Heart left ventricle (tissue), 16 donors: ENCODE measurements at regions not wholly inside any gene's neighbourhood (a gene's known extent, or its start where the extent isn't known, plus 50 kb on each side); places are given as distances from the start of the nearest gene placed in this dataset.

Experiments used
- ATAC-seq, 4 donors: fragments of 200-7000 bp; cut with Tn5 transposase; one replicate each; pipeline ENCODE4 v1.9.1; 2020 to 2022; ENCODE audit warnings: moderate library complexity in 4 of 4, mild to moderate bottlenecking in 3 of 4, moderate number of reproducible peaks in 1 of 4
- DNase-seq, 5 donors: peaks; one replicate each; pipeline ENCODE4 v3.0.0-alpha.2; 2020
- H3K27ac ChIP-seq, 12 donors: fragments of 200-600 bp; sonication (generic) in 4 of 12; one replicate each; pipeline versions ENCODE4 v1.5.0 to v1.8.0; 2016 to 2022; ENCODE audit warnings: mild to moderate bottlenecking in 2 of 12
- H3K27me3 ChIP-seq, 9 donors: fragments of 200-600 bp; sonication (generic) in 2 of 9; one replicate each; pipeline versions ENCODE4 v1.5.1 to v1.8.0; 2016 to 2022; ENCODE audit warnings: mild to moderate bottlenecking in 3 of 9
- H3K36me3 ChIP-seq, 9 donors: fragments of 200-600 bp; sonication (generic) in 2 of 9; one replicate each; pipeline versions ENCODE4 v1.5.0 to v1.8.0; 2018 to 2022; ENCODE audit warnings: mild to moderate bottlenecking in 2 of 9
- H3K4me1 ChIP-seq, 12 donors: fragments of 200-600 bp; sonication (generic) in 4 of 12; one replicate each; pipeline versions ENCODE4 v1.5.0 to v1.8.0; 2016 to 2022; ENCODE audit warnings: mild to moderate bottlenecking in 3 of 12
- H3K4me3 ChIP-seq, 12 donors: fragments of 200-600 bp; sonication (generic) in 4 of 12; one replicate each; pipeline versions ENCODE4 v1.5.0 to v1.8.0; 2017 to 2022; ENCODE audit warnings: mild to moderate bottlenecking in 9 of 12, moderate library complexity in 4 of 12
- H3K9me3 ChIP-seq, 12 donors: fragments of 200-600 bp; sonication (generic) in 4 of 12; one replicate each; pipeline versions ENCODE4 v1.5.0 to v1.8.0; 2016 to 2022; ENCODE audit warnings: mild to moderate bottlenecking in 1 of 12
- POLR2A ChIP-seq, 2 donors: fragments of 450-650 bp; IDR thresholded peaks; one replicate each; pipeline ENCODE4 v1.6.1; 2017; ENCODE audit warnings: antibody characterized with exemption in 2 of 2, mild to moderate bottlenecking in 2 of 2, moderate library complexity in 2 of 2
- WGBS, 4 donors: extraction: QIAGEN DNeasy Blood & Tissue Kit in 2 of 4; methylation state at CpG; one replicate each; pipeline versions ENCODE4 v1.1.5 to v1.1.7; 2013 to 2018; 5-methylcytosine and 5-hydroxymethylcytosine counted together
- intact Hi-C, 10 donors: fragments of 100-400 bp; cut with DNase I; formaldehyde crosslinking; loops; one replicate each; pipeline versions ENCODE4 v1.11.1 to v1.14.2; 2022
- TF ChIP-seq, protein P1 (sequence below), 12 donors: fragments of 200-600 bp; sonication (generic) in 4 of 12; IDR thresholded peaks; one replicate each; pipeline versions ENCODE4 v1.5.0 to v1.8.0; 2018 to 2022; ENCODE audit warnings: antibody characterized with exemption in 12 of 12, mild to moderate bottlenecking in 5 of 12
- donor health status: ischemic (EF 13 %, LVEDD 7.1; RV severe dilation, severe dysfunction).
- donor health status: healthy with polysubstance abuse.
- donor health status: DM: no; HTN: yes; CAD: no.
- donor health status: DM: no; HTN: no; CAD: no.
- donor health status: ischemic (EF 25% LVEDD 6.9; RV normal size, moderate dysfunction).
- donor health status: ischemic (EF 25% LVEDD 5.7; RV mildly dilated, moderate dysfunction).
- donor health status: healthy.
- donor health status: DM: yes; HTN: yes; CAD: no.
- donor health status: ischemic (EF 35%, LVEDD 5.7; RV mildly dilated, moderate dysfunction).
- donor health status: nonischemic (EF 11% LVEDD 7.7; RV severe dilation, severe dysfunction).
- donor health status: DM: yes; HTN: yes; CAD: no.
- donor health status: PGD.
- donor health status: ischemic (EF 29% LVEDD 5.4; RV normal size, mild dysfunction).
- donor health status: nonischemic (EF 23%, LVEDD 6.1; RV moderate dilation, normal function).

DNA sequence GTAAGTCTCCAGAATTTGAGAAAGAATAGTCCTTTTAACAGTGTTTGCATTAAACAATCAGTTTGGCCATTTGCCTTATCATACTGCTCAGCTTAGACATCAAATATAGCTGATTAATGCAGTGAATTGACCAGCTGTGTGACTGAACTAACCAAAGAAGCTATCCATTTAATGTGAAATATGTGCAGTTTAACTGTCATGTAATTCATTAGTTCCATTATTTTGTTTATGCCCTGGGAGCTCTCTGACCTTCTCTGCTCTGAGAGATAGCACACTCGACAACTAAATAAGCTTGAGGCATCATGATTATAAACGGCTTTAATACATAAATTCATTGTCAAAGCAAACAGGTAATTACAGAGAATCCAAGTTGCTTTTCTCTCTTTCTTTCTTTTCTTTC is 324.3 kb upstream of the PCDH7 start:
- Histone ChIP-seq H3K27me3 (no peaks in the 10 kb centered on the region), H3K36me3 (no peaks in the 10 kb centered on the region), H3K4me3 (no peak overlapping the region), H3K27ac (no peak overlapping the region), H3K4me1 (no peaks in the 10 kb centered on the region), H3K9me3 (peaks cover 0 to 18% (median 0%) of the 10 kb centered on the region in 12 donors)
- WGBS, 4 donors, result 68 to 86% (median 76%) methylated on average over 2 of the region's 2 CpGs
- intact Hi-C loops, result no loop called here
- DNase-seq, result no peak
- no peak for ATAC-seq
- no peak for TF ChIP-seq POLR2A (IDR thresholded peaks at IDR 0.05)
- TF ChIP-seq, protein P1, sequence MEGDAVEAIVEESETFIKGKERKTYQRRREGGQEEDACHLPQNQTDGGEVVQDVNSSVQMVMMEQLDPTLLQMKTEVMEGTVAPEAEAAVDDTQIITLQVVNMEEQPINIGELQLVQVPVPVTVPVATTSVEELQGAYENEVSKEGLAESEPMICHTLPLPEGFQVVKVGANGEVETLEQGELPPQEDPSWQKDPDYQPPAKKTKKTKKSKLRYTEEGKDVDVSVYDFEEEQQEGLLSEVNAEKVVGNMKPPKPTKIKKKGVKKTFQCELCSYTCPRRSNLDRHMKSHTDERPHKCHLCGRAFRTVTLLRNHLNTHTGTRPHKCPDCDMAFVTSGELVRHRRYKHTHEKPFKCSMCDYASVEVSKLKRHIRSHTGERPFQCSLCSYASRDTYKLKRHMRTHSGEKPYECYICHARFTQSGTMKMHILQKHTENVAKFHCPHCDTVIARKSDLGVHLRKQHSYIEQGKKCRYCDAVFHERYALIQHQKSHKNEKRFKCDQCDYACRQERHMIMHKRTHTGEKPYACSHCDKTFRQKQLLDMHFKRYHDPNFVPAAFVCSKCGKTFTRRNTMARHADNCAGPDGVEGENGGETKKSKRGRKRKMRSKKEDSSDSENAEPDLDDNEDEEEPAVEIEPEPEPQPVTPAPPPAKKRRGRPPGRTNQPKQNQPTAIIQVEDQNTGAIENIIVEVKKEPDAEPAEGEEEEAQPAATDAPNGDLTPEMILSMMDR (IDR thresholded peaks at IDR 0.05), result no peak

DNA sequence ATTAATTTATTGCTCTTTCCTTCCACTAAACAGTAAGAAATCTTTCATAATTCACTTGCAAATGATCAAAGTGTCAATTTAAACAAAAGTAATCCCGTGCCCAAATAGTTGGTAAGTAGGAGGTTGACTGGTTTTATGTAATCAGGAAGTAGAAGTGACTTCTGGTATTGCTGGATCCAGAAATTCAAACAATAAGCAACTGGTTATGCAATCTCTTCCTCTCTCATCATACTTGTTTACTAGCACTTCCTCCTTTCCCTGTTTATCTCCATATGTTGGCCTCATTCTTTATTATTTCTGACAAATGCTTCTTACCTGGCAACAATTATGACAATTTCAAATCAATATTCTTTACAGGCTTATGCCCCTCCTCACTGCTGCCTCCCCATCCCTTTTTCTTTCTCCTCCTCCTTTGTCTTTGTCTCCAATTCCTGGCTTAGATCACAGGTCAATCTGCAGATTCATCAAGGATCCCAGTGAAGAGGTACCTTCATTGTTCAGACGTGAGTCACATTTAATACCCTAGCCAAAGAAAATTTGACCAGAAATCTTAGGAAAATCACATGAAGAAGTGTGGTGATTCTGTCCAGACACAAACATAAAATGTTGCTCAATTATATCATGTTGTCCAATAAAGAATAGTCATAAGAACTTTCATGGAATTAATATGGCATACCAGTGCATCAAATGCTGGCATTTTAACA is 323.2 kb upstream of the PCDH7 start:
- 48 to 58% (median 55%) methylated on average over 2 of the region's 2 CpGs for WGBS, 4 donors
- no peaks in the 10 kb centered on the region for H3K36me3 ChIP-seq
- intact Hi-C loops, result no loop called here
- no peaks in the 10 kb centered on the region for H3K4me1 ChIP-seq
- H3K27me3 ChIP-seq, result no peaks in the 10 kb centered on the region
- ATAC-seq (no peak), DNase-seq (no peak)
- no peak overlapping the region for H3K4me3 ChIP-seq
- no peak overlapping the region for H3K27ac ChIP-seq
- peaks cover 0 to 18% (median 0%) of the 10 kb centered on the region in 12 donors for H3K9me3 ChIP-seq
- TF ChIP-seq, protein P1 (IDR thresholded peaks at IDR 0.05), result no peak
- no peak for TF ChIP-seq POLR2A (IDR thresholded peaks at IDR 0.05)

DNA sequence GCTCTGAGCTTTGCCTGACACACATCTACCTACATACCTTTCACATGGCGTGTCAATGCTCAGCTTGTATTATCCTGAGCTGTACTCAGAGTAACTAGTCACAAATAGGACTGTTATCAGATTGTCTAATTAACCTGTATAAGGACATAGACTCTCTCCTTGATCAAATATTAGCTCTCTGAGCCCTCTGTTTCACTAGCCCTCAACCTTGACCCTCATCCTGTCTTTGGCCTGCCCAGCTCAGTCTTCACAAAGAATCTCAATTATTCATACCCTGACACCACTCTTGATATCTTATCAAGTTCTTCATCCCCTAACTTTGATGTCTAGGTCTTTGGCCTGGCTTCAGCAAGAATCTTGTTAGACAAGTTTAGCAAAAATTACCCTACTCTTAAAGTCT is 320.7 kb upstream of the PCDH7 start:
- 76 to 92% (median 80%) methylated on average over 1 of the region's 1 CpG for WGBS, 4 donors
- H3K4me3 ChIP-seq, result no peak overlapping the region
- no peak for TF ChIP-seq POLR2A (IDR thresholded peaks at IDR 0.05)
- TF ChIP-seq, protein P1 (IDR thresholded peaks at IDR 0.05), result no peak
- no peaks in the 10 kb centered on the region for H3K36me3 ChIP-seq
- H3K27ac ChIP-seq, result no peak overlapping the region
- intact Hi-C loops, result no loop called here
- H3K4me1 ChIP-seq, result no peaks in the 10 kb centered on the region
- no peaks in the 10 kb centered on the region for H3K27me3 ChIP-seq
- peaks cover 0 to 6% (median 0%) of the 10 kb centered on the region in 12 donors for H3K9me3 ChIP-seq
- ATAC-seq (no peak), DNase-seq (no peak)

DNA sequence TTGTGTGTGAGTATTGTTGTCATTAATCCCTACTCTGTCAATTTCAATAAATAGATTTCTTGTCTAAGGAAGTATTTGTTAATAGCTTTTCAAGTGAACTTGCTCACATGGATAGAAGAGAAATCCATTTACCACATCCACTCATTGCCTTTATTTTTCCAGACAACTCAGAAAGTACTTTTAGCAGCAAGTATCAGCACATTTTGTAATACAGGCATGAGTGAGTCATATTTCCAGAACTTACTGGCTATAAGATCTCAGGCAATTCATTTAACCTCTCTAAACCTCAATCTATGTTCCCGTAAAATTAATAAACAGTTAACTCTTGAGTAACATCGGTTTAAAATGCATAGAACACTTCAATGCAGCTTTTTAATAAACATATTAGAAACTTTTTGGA is 317.9 kb upstream of the PCDH7 start:
- 81 to 88% (median 83%) methylated on average over 2 of the region's 2 CpGs for WGBS, 4 donors
- DNase-seq, result no peak
- Histone ChIP-seq H3K36me3 (no peaks in the 10 kb centered on the region), H3K4me1 (no peaks in the 10 kb centered on the region), H3K9me3 (peaks cover 0 to 9% (median 0%) of the 10 kb centered on the region in 12 donors), H3K27ac (no peak overlapping the region), H3K27me3 (no peaks in the 10 kb centered on the region), H3K4me3 (no peak overlapping the region)
- TF ChIP-seq, protein P1 (IDR thresholded peaks at IDR 0.05), result no peak
- TF ChIP-seq POLR2A (IDR thresholded peaks at IDR 0.05), result no peak
- intact Hi-C loops, result no loop called here
- no peak for ATAC-seq
